ENCODE measurements at regions not wholly inside any gene's neighbourhood (a gene's known extent, or its start where the extent isn't known, plus 50 kb on each side); places are given as distances from the start of the nearest gene placed in this dataset.

DNA sequence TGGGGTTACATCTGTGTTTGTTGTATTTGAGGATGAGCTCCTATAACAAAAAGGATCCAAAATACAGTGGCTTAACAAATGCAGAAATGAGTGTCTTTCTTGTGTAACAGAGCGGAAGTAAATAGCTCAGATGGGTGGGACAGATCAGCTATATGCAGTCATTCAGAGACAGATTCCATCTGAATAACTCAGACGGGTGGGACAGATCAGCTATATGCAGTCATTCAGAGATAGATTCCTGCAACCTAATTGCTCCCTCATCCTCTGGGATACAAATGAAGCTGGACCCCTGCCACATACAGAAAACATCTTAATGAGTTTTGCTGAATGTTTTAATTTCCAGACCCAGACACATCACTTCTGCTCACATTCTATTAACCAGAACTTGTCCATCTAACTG is 332.3 kb downstream of the BCKDHB start:
- peak; percentile 67 for DNase-seq
- no peak overlapping the region for H3K27ac ChIP-seq (ENCODE audit: low read length)
- WGBS (ENCODE audit: insufficient coverage), result no CpG with 5 or more reads among the region's 2 CpGs
- H3K4me3 ChIP-seq (ENCODE audit: low read length), result no peak overlapping the region
- H3K36me3 ChIP-seq (ENCODE audit: control insufficient read depth, insufficient read depth, low read length), result no peaks in the 10 kb centered on the region
- no peaks in the 10 kb centered on the region for H3K27me3 ChIP-seq (ENCODE audit: control insufficient read depth, insufficient read depth, low read length)
- H3K9me3 ChIP-seq (replicated peaks; ENCODE audit: control insufficient read depth, low read depth, low read length), result no peaks in the 10 kb centered on the region
- H3K4me1 ChIP-seq (ENCODE audit: control insufficient read depth, insufficient read depth, low read length), result peaks cover 2% of the 10 kb centered on the region

DNA sequence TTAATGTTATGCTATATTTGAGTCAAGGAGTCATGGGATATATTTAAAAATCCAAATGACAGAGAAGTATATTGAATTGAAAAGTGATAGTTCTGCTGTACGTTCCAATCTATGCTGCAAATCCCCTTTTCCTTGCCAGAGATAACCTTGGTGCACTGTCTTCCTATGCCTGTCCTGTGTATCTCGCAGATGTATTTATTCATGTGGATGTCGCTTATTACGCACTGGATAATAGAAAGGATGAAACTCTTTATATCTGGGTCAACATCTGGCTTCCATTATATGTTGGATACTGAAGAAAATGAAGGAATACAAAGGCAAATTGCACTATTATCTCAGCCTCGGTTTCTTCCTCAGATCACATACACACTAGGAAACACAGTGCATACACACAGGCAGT is 331.3 kb downstream of the BCKDHB start:
- DNase-seq, result peak; percentile 67
- Histone ChIP-seq H3K4me1 (ENCODE audit: control insufficient read depth, insufficient read depth, low read length) (peaks cover 2% of the 10 kb centered on the region), H3K9me3 (replicated peaks; ENCODE audit: control insufficient read depth, low read depth, low read length) (no peaks in the 10 kb centered on the region), H3K27ac (ENCODE audit: low read length) (no peak overlapping the region), H3K36me3 (ENCODE audit: control insufficient read depth, insufficient read depth, low read length) (no peaks in the 10 kb centered on the region), H3K4me3 (ENCODE audit: low read length) (no peak overlapping the region), H3K27me3 (ENCODE audit: control insufficient read depth, insufficient read depth, low read length) (no peaks in the 10 kb centered on the region)
- no CpG with 5 or more reads among the region's 5 CpGs for WGBS (ENCODE audit: insufficient coverage)

GRCh38 chr6:80437221-80437620 is 330.8 kb downstream of the BCKDHB start:
- DNase-seq, result peak; percentile 64
- Histone ChIP-seq H3K27ac (ENCODE audit: low read length) (no peak overlapping the region), H3K4me1 (ENCODE audit: control insufficient read depth, insufficient read depth, low read length) (peaks cover 2% of the 10 kb centered on the region), H3K36me3 (ENCODE audit: control insufficient read depth, insufficient read depth, low read length) (no peaks in the 10 kb centered on the region), H3K4me3 (ENCODE audit: low read length) (no peak overlapping the region), H3K27me3 (ENCODE audit: control insufficient read depth, insufficient read depth, low read length) (no peaks in the 10 kb centered on the region), H3K9me3 (replicated peaks; ENCODE audit: control insufficient read depth, low read depth, low read length) (no peaks in the 10 kb centered on the region)
- 14% methylated on average over 1 of the region's 1 CpG for WGBS (ENCODE audit: insufficient coverage)

- no peak overlapping the region for H3K27ac ChIP-seq (ENCODE audit: low read length)
- peaks cover 2% of the 10 kb centered on the region for H3K4me1 ChIP-seq (ENCODE audit: control insufficient read depth, insufficient read depth, low read length)
- H3K9me3 ChIP-seq (replicated peaks; ENCODE audit: control insufficient read depth, low read depth, low read length), result no peaks in the 10 kb centered on the region
- no peak for DNase-seq
- no CpG with 5 or more reads among the region's 1 CpG for WGBS (ENCODE audit: insufficient coverage)
- H3K27me3 ChIP-seq (ENCODE audit: control insufficient read depth, insufficient read depth, low read length), result no peaks in the 10 kb centered on the region
- no peak overlapping the region for H3K4me3 ChIP-seq (ENCODE audit: low read length)
- no peaks in the 10 kb centered on the region for H3K36me3 ChIP-seq (ENCODE audit: control insufficient read depth, insufficient read depth, low read length)
Measured at GRCh38 chr6:80436663-80437062, 330.2 kb downstream of the BCKDHB start.

DNA sequence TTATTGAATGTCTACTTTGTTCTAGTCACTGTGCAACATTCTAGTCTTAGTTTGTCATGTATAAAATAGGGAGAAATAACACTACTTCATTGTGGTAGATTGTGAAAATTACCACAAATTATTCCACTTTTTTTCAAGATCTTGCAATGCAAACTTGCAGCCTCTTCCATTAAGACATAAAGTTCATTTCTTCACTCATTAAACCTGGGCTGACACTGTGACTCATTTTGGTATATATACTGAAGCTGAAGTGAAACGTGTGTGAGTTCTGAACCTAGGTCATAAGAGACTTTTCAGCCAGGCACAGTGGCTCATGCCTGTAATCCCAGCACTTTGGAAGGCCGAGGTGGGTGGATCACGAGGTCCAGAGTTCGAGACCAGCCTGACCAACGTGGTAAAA is 329.0 kb downstream of the BCKDHB start:
- WGBS (ENCODE audit: insufficient coverage), result 96% methylated on average over 3 of the region's 5 CpGs
- no peak for DNase-seq
- H3K27me3 ChIP-seq (ENCODE audit: control insufficient read depth, insufficient read depth, low read length), result no peaks in the 10 kb centered on the region
- peaks cover 2% of the 10 kb centered on the region for H3K4me1 ChIP-seq (ENCODE audit: control insufficient read depth, insufficient read depth, low read length)
- H3K9me3 ChIP-seq (replicated peaks; ENCODE audit: control insufficient read depth, low read depth, low read length), result no peaks in the 10 kb centered on the region
- no peak overlapping the region for H3K27ac ChIP-seq (ENCODE audit: low read length)
- H3K36me3 ChIP-seq (ENCODE audit: control insufficient read depth, insufficient read depth, low read length), result no peaks in the 10 kb centered on the region
- H3K4me3 ChIP-seq (ENCODE audit: low read length), result no peak overlapping the region

GRCh38 chr6:80434691-80435350 is 328.4 kb downstream of the BCKDHB start:
- Histone ChIP-seq H3K9me3 (replicated peaks; ENCODE audit: control insufficient read depth, low read depth, low read length) (no peaks in the 10 kb centered on the region), H3K4me3 (ENCODE audit: low read length) (no peak overlapping the region), H3K27me3 (ENCODE audit: control insufficient read depth, insufficient read depth, low read length) (no peaks in the 10 kb centered on the region), H3K4me1 (ENCODE audit: control insufficient read depth, insufficient read depth, low read length) (peaks cover 2% of the 10 kb centered on the region), H3K27ac (ENCODE audit: low read length) (no peak overlapping the region), H3K36me3 (ENCODE audit: control insufficient read depth, insufficient read depth, low read length) (no peaks in the 10 kb centered on the region)
- 40% methylated on average over 1 of the region's 4 CpGs for WGBS (ENCODE audit: insufficient coverage)
- DNase-seq, result peak; percentile 61

GRCh38 chr6:80433673-80434025 is 327.2 kb downstream of the BCKDHB start:
- WGBS (ENCODE audit: insufficient coverage), result no CpG with 5 or more reads among the region's 2 CpGs
- Histone ChIP-seq H3K27ac (ENCODE audit: low read length) (no peak overlapping the region), H3K27me3 (ENCODE audit: control insufficient read depth, insufficient read depth, low read length) (no peaks in the 10 kb centered on the region), H3K4me3 (ENCODE audit: low read length) (no peak overlapping the region), H3K4me1 (ENCODE audit: control insufficient read depth, insufficient read depth, low read length) (no peaks in the 10 kb centered on the region), H3K36me3 (ENCODE audit: control insufficient read depth, insufficient read depth, low read length) (no peaks in the 10 kb centered on the region), H3K9me3 (replicated peaks; ENCODE audit: control insufficient read depth, low read depth, low read length) (no peaks in the 10 kb centered on the region)
- DNase-seq, result no peak

- 59% methylated on average over 6 of the region's 10 CpGs for WGBS (ENCODE audit: insufficient coverage)
- Histone ChIP-seq H3K36me3 (ENCODE audit: control insufficient read depth, insufficient read depth, low read length) (no peaks in the 10 kb centered on the region), H3K27me3 (ENCODE audit: control insufficient read depth, insufficient read depth, low read length) (no peaks in the 10 kb centered on the region), H3K4me1 (ENCODE audit: control insufficient read depth, insufficient read depth, low read length) (no peaks in the 10 kb centered on the region), H3K27ac (ENCODE audit: low read length) (no peak overlapping the region), H3K9me3 (replicated peaks; ENCODE audit: control insufficient read depth, low read depth, low read length) (peaks cover 2% of the 10 kb centered on the region), H3K4me3 (ENCODE audit: low read length) (no peak overlapping the region)
- DNase-seq, result no peak
Measured at GRCh38 chr6:80433010-80433672, 326.7 kb downstream of the BCKDHB start.

DNA sequence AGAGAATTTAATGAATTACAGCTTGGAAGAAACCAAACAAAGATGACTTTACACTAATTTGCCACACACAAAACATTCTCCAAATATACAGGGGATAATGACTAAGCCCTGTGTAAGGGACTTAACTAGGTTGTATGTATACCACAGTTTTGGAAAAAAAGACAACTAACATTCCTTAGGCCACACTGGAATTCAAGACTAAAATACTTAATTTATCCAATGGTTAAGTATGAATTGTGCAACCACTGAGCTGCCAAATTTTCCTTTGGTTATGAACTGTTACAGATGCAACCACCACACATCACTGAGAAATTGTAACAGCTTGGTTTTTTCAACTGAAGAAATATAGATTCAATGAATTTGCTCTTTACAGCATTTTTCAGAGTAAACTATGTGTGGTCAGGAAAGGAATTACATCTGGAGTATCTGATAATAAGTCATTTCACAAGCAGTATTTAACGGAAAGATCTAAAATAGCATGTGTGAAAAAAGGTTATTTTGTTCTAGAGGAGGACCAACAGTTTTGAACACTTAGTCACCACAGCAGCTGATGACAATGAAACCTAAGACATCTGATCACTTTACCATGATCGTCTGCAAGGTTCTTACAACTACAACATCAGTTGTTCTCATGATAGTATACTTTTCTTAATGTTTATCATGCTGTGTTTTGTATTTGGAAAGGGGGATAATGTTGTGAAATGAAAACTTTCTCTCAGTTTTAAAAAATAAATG is 318.8 kb downstream of the BCKDHB start:
- no CpG with 5 or more reads among the region's 2 CpGs for WGBS (ENCODE audit: insufficient coverage)
- H3K36me3 ChIP-seq (ENCODE audit: control insufficient read depth, insufficient read depth, low read length), result no peaks in the 10 kb centered on the region
- H3K4me1 ChIP-seq (ENCODE audit: control insufficient read depth, insufficient read depth, low read length), result no peaks in the 10 kb centered on the region
- DNase-seq, result no peak
- H3K4me3 ChIP-seq (ENCODE audit: low read length), result no peak overlapping the region
- no peaks in the 10 kb centered on the region for H3K27me3 ChIP-seq (ENCODE audit: control insufficient read depth, insufficient read depth, low read length)
- H3K9me3 ChIP-seq (replicated peaks; ENCODE audit: control insufficient read depth, low read depth, low read length), result peaks cover 21% of the 10 kb centered on the region
- no peak overlapping the region for H3K27ac ChIP-seq (ENCODE audit: low read length)

DNA sequence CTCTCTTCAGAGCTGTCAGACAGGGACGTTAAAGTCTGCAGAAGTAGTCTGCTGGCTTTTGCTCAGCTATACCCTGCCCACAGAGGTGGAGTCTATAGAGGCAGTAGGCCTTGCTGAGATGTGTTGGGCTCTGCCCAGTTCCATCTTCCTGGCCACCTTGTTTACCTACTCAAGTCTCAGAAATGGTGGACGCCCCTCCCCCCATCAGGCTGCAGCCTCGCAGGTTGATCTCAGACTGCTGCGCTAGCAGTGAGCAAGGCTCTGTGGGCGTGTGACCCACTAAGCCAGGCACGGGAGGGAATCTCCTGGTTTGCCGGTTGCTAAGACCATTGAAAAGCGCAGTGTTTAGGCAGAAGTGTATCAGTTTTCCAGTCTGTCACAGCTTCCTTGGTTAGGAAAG is 305.0 kb downstream of the BCKDHB start:
- Histone ChIP-seq H3K4me3 (ENCODE audit: low read length) (no peak overlapping the region), H3K9me3 (replicated peaks; ENCODE audit: control insufficient read depth, low read depth, low read length) (peaks cover 8% of the 10 kb centered on the region), H3K4me1 (ENCODE audit: control insufficient read depth, insufficient read depth, low read length) (no peaks in the 10 kb centered on the region), H3K36me3 (ENCODE audit: control insufficient read depth, insufficient read depth, low read length) (no peaks in the 10 kb centered on the region), H3K27ac (ENCODE audit: low read length) (no peak overlapping the region), H3K27me3 (ENCODE audit: control insufficient read depth, insufficient read depth, low read length) (no peaks in the 10 kb centered on the region)
- 93% methylated on average over 8 of the region's 8 CpGs for WGBS (ENCODE audit: insufficient coverage)
- DNase-seq, result no peak

Data from muscle of leg (tissue), 3 donors.